ENCODE measurements at regions not wholly inside any gene's neighbourhood (a gene's known extent, or its start where the extent isn't known, plus 50 kb on each side); places are given as distances from the start of the nearest gene placed in this dataset.
A peak's percentile ranks its signal among the peaks of the same experiment; 100 is the strongest.

- ChIA-PET CTCF (interaction anchor here (1.2 kb wide), 1 partner anchor 16 kb away, joined by 3 read pairs; no protein-coding TSS in a partner anchor), POLR2A (ENCODE audit: unreplicated experiment) (no interaction called here)
- peak overlapping the region; percentile 74 for H2BK120ac ChIP-seq (ENCODE audit: low read depth, low read length)
- no peak overlapping the region for H3K4me3 ChIP-seq (ENCODE audit: insufficient read depth, low read depth, low read length)
- H4K5ac ChIP-seq (ENCODE audit: low read depth, low read length) = peak overlapping the region; percentile 7
- H3K9ac ChIP-seq (ENCODE audit: low read depth, low read length) = no peak overlapping the region
- H2BK5ac ChIP-seq (ENCODE audit: low read depth, low read length, poor library complexity, severe bottlenecking) = no peak overlapping the region
- peaks cover 5% of the 10 kb centered on the region; the same call in 1 of the 2 replicates for H3K9me1 ChIP-seq (ENCODE audit: insufficient read depth, low read length)
- no peak overlapping the region for H3K23ac ChIP-seq (ENCODE audit: low read depth, low read length)
- peak overlapping the region; percentile 63; the same call in 1 of the 2 replicates for H3K4ac ChIP-seq (ENCODE audit: low read depth, low read length)
- peak; percentile 49 for DNase-seq
- no peaks in the 10 kb centered on the region for H4K20me1 ChIP-seq (ENCODE audit: insufficient read depth, low read length)
- 0 out of 2 replicates have a peak overlapping the region, but pooled peaks have one; percentile 38 for H2BK20ac ChIP-seq (ENCODE audit: low read depth, low read length)
- TF ChIP-seq NFE2L2 (IDR thresholded peaks at IDR 0.05; ENCODE audit: low read depth, low read length) (peak; percentile 75; the same call in 1 of the 2 replicates), RFX5 (IDR thresholded peaks at IDR 0.05; ENCODE audit: low read depth, low read length) (no peak)
- no peaks in the 10 kb centered on the region for H3K79me1 ChIP-seq (ENCODE audit: low read depth in 1 of 2, low read length in 2 of 2)
- H3K56ac ChIP-seq (ENCODE audit: extremely low read depth, insufficient read depth, low read length) = no peak overlapping the region
- no peaks in the 10 kb centered on the region for H3K9me3 ChIP-seq (ENCODE audit: control insufficient read depth, insufficient read depth, low read length)
- no peak overlapping the region for H2AK5ac ChIP-seq (ENCODE audit: low read depth, low read length)
- H3K14ac ChIP-seq (replicated peaks; ENCODE audit: low read depth, low read length) = no peak overlapping the region
- 0% methylated on average over 1 of the region's 3 CpGs; no CpG with 5 or more reads in 1 of the 2 experiments for WGBS, 2 experiments (ENCODE audit: extremely low coverage in 2 of 2, insufficient read length in 1 of 2)
- no peak overlapping the region for H2AFZ ChIP-seq (replicated peaks; ENCODE audit: low read length, poor library complexity)
- intact Hi-C loops (cut with micrococcal nuclease) (no loop called here), in situ Hi-C loops (cut with MboI; ENCODE audit: low sequenced_read_pairs) (no loop called here), dilution Hi-C loops (cut with HindIII; ENCODE audit: low sequenced_read_pairs, unreplicated experiment) (no loop called here)
- no peak overlapping the region for H2AK9ac ChIP-seq (replicated peaks; ENCODE audit: low read depth, low read length, poor library complexity)
- peak overlapping the region; percentile 11; the same call in 1 of the 2 replicates for H3K27ac ChIP-seq (ENCODE audit: insufficient read depth, low read length)
- peak overlapping the region in 1 of 2 experiments; percentile 19; a peak in 1 of 4 replicates for H4K8ac ChIP-seq (ENCODE audit: low read depth in 2 of 2, low read length in 2 of 2)
- peak overlapping the region; percentile 26; the same call in 1 of the 3 replicates for H2BK15ac ChIP-seq (ENCODE audit: low read depth, low read length)
- peaks cover 9% of the 10 kb centered on the region for H3K4me1 ChIP-seq (ENCODE audit: control insufficient read depth, insufficient read depth, low read length)
- H3K4me2 ChIP-seq (ENCODE audit: low read depth, low read length) = no peak overlapping the region
- no TSS peak for BruUV-seq (replicated peaks)
- H3K18ac ChIP-seq (ENCODE audit: low read depth, low read length) = peak overlapping the region; percentile 11
- ATAC-seq (ENCODE audit: low read depth) = no peak
- H3K36me3 ChIP-seq (ENCODE audit: control insufficient read depth, insufficient read depth, low read length) = no peaks in the 10 kb centered on the region
- H3K27me3 ChIP-seq (ENCODE audit: control insufficient read depth, insufficient read depth, low read length) = no peaks in the 10 kb centered on the region
- H4K91ac ChIP-seq (ENCODE audit: insufficient read depth, low read depth, low read length) = no peak overlapping the region
These were observed 372.3 kb upstream of the SALL1 start for GRCh38 chr16:51523400-51523799.

All from IMR-90 (cell line).